IMR-90 (cell line): ENCODE measurements at regions not wholly inside any gene's neighbourhood (a gene's known extent, or its start where the extent isn't known, plus 50 kb on each side); places are given as distances from the start of the nearest gene placed in this dataset.

Experiments used
- ATAC-seq: fragments of 200-7000 bp; cut with Tn5 transposase; 2 replicates; pipeline ENCODE4 v1.9.1; 2020; ENCODE audit warnings: low read depth, mild to moderate bottlenecking, moderate library complexity
- BruUV-seq: library from RNA; stranded (reverse); fragments of 400-500 nt; replicated peaks from 2 replicates; lab custom pipeline; 2021; lab: Mats Ljungman, UMichigan
- CTCF ChIA-PET: fragments of 300-600 bp; formaldehyde crosslinking; extraction: SDS; loops from one replicate; lab custom pipeline; 2021; ENCODE audit warnings: antibody characterized with exemption; lab: Yijun Ruan, JAX
- POLR2A ChIA-PET: fragments of 300-600 bp; sonication (Branson Sonifier 250); formaldehyde crosslinking; loops from one replicate; lab custom pipeline; 2022; ENCODE audit warnings: antibody characterized with exemption; ENCODE audit not compliant: unreplicated experiment; lab: Charles Lee
- DNase-seq: peaks from one replicate; pipeline ENCODE4 v3.0.0; 2013
- H2AFZ ChIP-seq: replicated peaks from 2 replicates; pipeline ENCODE3; 2013; ENCODE audit warnings: low read length, mild to moderate bottlenecking; ENCODE audit not compliant: poor library complexity
- H2AK5ac ChIP-seq: 2 replicates; pipeline ENCODE4 v1.6.1; 2013; ENCODE audit warnings: low read depth, low read length, inconsistent platforms
- H2AK9ac ChIP-seq: replicated peaks from 2 replicates; pipeline ENCODE3; 2013; ENCODE audit warnings: mild to moderate bottlenecking, low read depth, low read length, moderate library complexity; ENCODE audit not compliant: poor library complexity
- H2BK120ac ChIP-seq: 2 replicates; pipeline ENCODE4 v1.6.1; 2013; ENCODE audit warnings: low read depth, low read length, inconsistent platforms
- H2BK15ac ChIP-seq: 3 replicates; pipeline ENCODE4 v1.6.1; 2013; ENCODE audit warnings: low read depth, low read length, inconsistent platforms
- H2BK20ac ChIP-seq: 2 replicates; pipeline ENCODE4 v1.6.1; 2013; ENCODE audit warnings: low read depth, mild to moderate bottlenecking, inconsistent platforms, low read length, moderate library complexity
- H2BK5ac ChIP-seq: 2 replicates; pipeline ENCODE4 v1.6.1; 2013; ENCODE audit warnings: mild to moderate bottlenecking, low read depth, low read length, inconsistent platforms; ENCODE audit not compliant: poor library complexity, severe bottlenecking
- H3K14ac ChIP-seq: replicated peaks from 2 replicates; pipeline ENCODE4 v1.6.1; 2013; ENCODE audit warnings: low read depth, low read length, inconsistent platforms
- H3K18ac ChIP-seq: 2 replicates; pipeline ENCODE4 v1.6.1; 2013; ENCODE audit warnings: low read depth, low read length, control low read depth
- H3K23ac ChIP-seq: 2 replicates; pipeline ENCODE4 v1.6.1; 2013; ENCODE audit warnings: low read depth, low read length, inconsistent platforms
- H3K27ac ChIP-seq: 2 replicates; pipeline ENCODE4 v1.5.1; 2013; ENCODE audit warnings: mild to moderate bottlenecking, control low read depth, low read length; ENCODE audit not compliant: insufficient read depth
- H3K27me3 ChIP-seq: 2 replicates; pipeline ENCODE4 v1.6.1; 2013; ENCODE audit warnings: low read length; ENCODE audit not compliant: control insufficient read depth, insufficient read depth
- H3K36me3 ChIP-seq: 2 replicates; pipeline ENCODE4 v1.6.1; 2013; ENCODE audit warnings: low read length, mixed read lengths; ENCODE audit not compliant: control insufficient read depth, insufficient read depth
- H3K4ac ChIP-seq: 2 replicates; pipeline ENCODE4 v1.6.1; 2013; ENCODE audit warnings: low read depth, low read length, inconsistent platforms
- H3K4me1 ChIP-seq: 2 replicates; pipeline ENCODE4 v1.6.1; 2013; ENCODE audit warnings: low read length, mixed read lengths; ENCODE audit not compliant: control insufficient read depth, insufficient read depth
- H3K4me2 ChIP-seq: 2 replicates; pipeline ENCODE4 v1.6.1; 2013; ENCODE audit warnings: low read depth, mild to moderate bottlenecking, control low read depth, low read length, moderate library complexity
- H3K4me3 ChIP-seq: 2 replicates; pipeline ENCODE4 v1.5.1; 2013; ENCODE audit warnings: low read depth, mild to moderate bottlenecking, control low read depth, low read length, moderate library complexity; ENCODE audit not compliant: insufficient read depth
- H3K56ac ChIP-seq: 2 replicates; pipeline ENCODE4 v1.6.1; 2013; ENCODE audit warnings: low read length, inconsistent platforms; ENCODE audit not compliant: insufficient read depth; ENCODE audit errors: extremely low read depth
- H3K79me1 ChIP-seq, 2 experiments: 2 replicates each; pipeline ENCODE4 v1.6.1; 2013; ENCODE audit warnings: low read length in 2 of 2, inconsistent platforms in 1 of 2, low read depth in 1 of 2
- H3K9ac ChIP-seq: 2 replicates; pipeline ENCODE4 v1.6.1; 2013; ENCODE audit warnings: low read depth, low read length, control low read depth
- H3K9me1 ChIP-seq: 2 replicates; pipeline ENCODE4 v1.6.1; 2013; ENCODE audit warnings: low read length, inconsistent platforms; ENCODE audit not compliant: insufficient read depth
- H3K9me3 ChIP-seq: 2 replicates; pipeline ENCODE4 v1.6.1; 2013; ENCODE audit warnings: low read length; ENCODE audit not compliant: control insufficient read depth, insufficient read depth
- H4K20me1 ChIP-seq: 2 replicates; pipeline ENCODE4 v1.6.1; 2013; ENCODE audit warnings: low read length, inconsistent platforms; ENCODE audit not compliant: insufficient read depth
- H4K5ac ChIP-seq: 2 replicates; pipeline ENCODE4 v1.6.1; 2013; ENCODE audit warnings: mild to moderate bottlenecking, low read depth, low read length, control low read depth
- H4K8ac ChIP-seq, 2 experiments: 2 replicates each; pipeline ENCODE4 v1.6.1; 2013; ENCODE audit warnings: low read depth in 2 of 2, low read length in 2 of 2, control low read depth in 1 of 2, inconsistent platforms in 1 of 2
- H4K91ac ChIP-seq: 2 replicates; pipeline ENCODE4 v1.6.1; 2013; ENCODE audit warnings: low read depth, low read length, inconsistent platforms; ENCODE audit not compliant: insufficient read depth
- BHLHE40 ChIP-seq: fragments of 150-350 bp; IDR thresholded peaks from 2 replicates; pipeline ENCODE4 v1.6.1; 2016; ENCODE audit warnings: mild to moderate bottlenecking, low read depth, low read length
- CHD1 ChIP-seq: IDR thresholded peaks from 2 replicates; pipeline ENCODE4 v1.6.1; 2012; ENCODE audit warnings: low read depth, low read length, improper control_type of control experiment
- FOS ChIP-seq: fragments of 150-350 bp; IDR thresholded peaks from 2 replicates; pipeline ENCODE4 v1.6.1; 2016; ENCODE audit warnings: low read depth, low read length
- MAZ ChIP-seq: IDR thresholded peaks from 2 replicates; pipeline ENCODE4 v1.6.1; 2012; ENCODE audit warnings: low read depth, mild to moderate bottlenecking, low read length, improper control_type of control experiment, moderate library complexity, borderline replicate concordance
- MXI1 ChIP-seq: IDR thresholded peaks from 2 replicates; pipeline ENCODE4 v1.6.1; 2012; ENCODE audit warnings: low read depth, mild to moderate bottlenecking, low read length, moderate library complexity, borderline replicate concordance
- NFE2L2 ChIP-seq: fragments of 150-350 bp; IDR thresholded peaks from 2 replicates; pipeline ENCODE4 v1.6.1; 2016; ENCODE audit warnings: low read depth, mild to moderate bottlenecking, low read length
- RAD21 ChIP-seq: IDR thresholded peaks from 2 replicates; pipeline ENCODE4 v1.6.1; 2012; ENCODE audit warnings: low read length, improper control_type of control experiment
- RCOR1 ChIP-seq: IDR thresholded peaks from 2 replicates; pipeline ENCODE4 v1.6.1; 2012; ENCODE audit warnings: mild to moderate bottlenecking, low read length, improper control_type of control experiment; ENCODE audit not compliant: insufficient replicate concordance
- RFX5 ChIP-seq: IDR thresholded peaks from 2 replicates; pipeline ENCODE4 v1.8.0; 2012; ENCODE audit warnings: low read depth, mild to moderate bottlenecking, low read length, moderate library complexity
- SMC3 ChIP-seq: fragments of 150-350 bp; IDR thresholded peaks from 2 replicates; pipeline ENCODE4 v1.6.1; 2016; ENCODE audit warnings: low read depth, mild to moderate bottlenecking, antibody characterized with exemption, low read length, moderate library complexity
- WGBS, 2 experiments: methylation state at CpG; one replicate each; pipeline versions ENCODE4 v1.1.5 to v1.1.7; 2013; ENCODE audit warnings: missing lambda C conversion rate in 2 of 2; ENCODE audit not compliant: insufficient read length in 1 of 2; ENCODE audit errors: extremely low coverage in 2 of 2; 5-methylcytosine and 5-hydroxymethylcytosine counted together
- dilution Hi-C: fragments of 300-500 bp; cut with HindIII; formaldehyde crosslinking; loops from one replicate; pipeline ENCODE4 v1.14.3; 2018; ENCODE audit warnings: low sequenced_read_pairs; ENCODE audit not compliant: unreplicated experiment
- in situ Hi-C: fragments of 300-500 bp; cut with MboI; formaldehyde crosslinking; loops from 3 replicates; pipeline ENCODE4 v1.14.3; 2019; ENCODE audit warnings: low sequenced_read_pairs, inconsistent platforms, mixed read lengths
- intact Hi-C: fragments of 100-400 bp; cut with micrococcal nuclease; formaldehyde crosslinking; loops from 2 replicates; pipeline ENCODE4 v1.10.0; 2022
- TF ChIP-seq, protein P1 (sequence below): fragments of 150-350 bp; IDR thresholded peaks from 2 replicates; pipeline ENCODE4 v1.6.1; 2017; ENCODE audit warnings: mild to moderate bottlenecking, antibody characterized with exemption, low read length, low read depth
- TF ChIP-seq, protein P2 (sequence below): conservative IDR thresholded peaks from 2 replicates; pipeline ENCODE4 v1.5.1; 2012; ENCODE audit warnings: mild to moderate bottlenecking, low read depth, low read length, improper control_type of control experiment
- TF ChIP-seq, protein P3 (sequence below): fragments of 150-350 bp; IDR thresholded peaks from 2 replicates; pipeline ENCODE4 v1.6.1; 2016; ENCODE audit warnings: low read depth, mild to moderate bottlenecking, low read length, moderate library complexity, borderline replicate concordance

DNA sequence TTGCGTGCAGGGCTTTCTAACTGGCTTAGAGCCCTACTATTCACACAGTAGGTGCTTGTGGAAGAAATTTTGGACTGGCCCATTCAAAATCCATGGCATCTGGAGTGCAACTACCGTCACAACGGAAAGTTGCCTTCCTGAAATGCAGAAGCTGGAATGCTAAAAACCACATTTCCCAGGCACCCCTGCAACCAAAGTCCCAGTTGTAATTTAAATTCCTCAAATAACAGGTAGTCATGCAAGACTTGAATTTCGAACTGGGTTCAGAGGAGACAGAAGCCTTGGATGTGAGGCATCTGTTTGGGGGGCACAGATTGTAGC lies 186.7 kb downstream of the TOMM20 start:
- H2AFZ ChIP-seq, result no peak overlapping the region
- no peak overlapping the region for H3K56ac ChIP-seq
- DNase-seq (no peak), ATAC-seq (no peak)
- H3K18ac ChIP-seq, result no peak overlapping the region
- H2AK5ac ChIP-seq, result no peak overlapping the region
- dilution Hi-C loops, result no loop called here
- H4K5ac ChIP-seq, result no peak overlapping the region
- no peak overlapping the region for H4K91ac ChIP-seq
- no peaks in the 10 kb centered on the region for H3K79me1 ChIP-seq
- H3K4me2 ChIP-seq, result no peak overlapping the region
- no peak overlapping the region for H3K14ac ChIP-seq
- no peaks in the 10 kb centered on the region for H3K36me3 ChIP-seq
- H3K27ac ChIP-seq, result no peak overlapping the region
- intact Hi-C loops, result no loop called here
- H3K27me3 ChIP-seq, result no peaks in the 10 kb centered on the region
- ChIA-PET CTCF (interaction anchor here (0.6 to 1.2 kb wide), 3 partner anchors 9 to 187 kb away, joined by 3 read pairs; no protein-coding TSS in a partner anchor), POLR2A (no interaction called here)
- WGBS, 2 experiments, result no CpG with 5 or more reads among the region's 4 CpGs
- no peaks in the 10 kb centered on the region for H4K20me1 ChIP-seq
- H2BK20ac ChIP-seq, result no peak overlapping the region
- TF ChIP-seq RCOR1 (no peak), SMC3 (no peak), BHLHE40 (no peak), CHD1 (no peak), NFE2L2 (no peak), RAD21 (no peak), MAZ (no peak), FOS (no peak), RFX5 (no peak), MXI1 (no peak)
- TF ChIP-seq, protein P1, sequence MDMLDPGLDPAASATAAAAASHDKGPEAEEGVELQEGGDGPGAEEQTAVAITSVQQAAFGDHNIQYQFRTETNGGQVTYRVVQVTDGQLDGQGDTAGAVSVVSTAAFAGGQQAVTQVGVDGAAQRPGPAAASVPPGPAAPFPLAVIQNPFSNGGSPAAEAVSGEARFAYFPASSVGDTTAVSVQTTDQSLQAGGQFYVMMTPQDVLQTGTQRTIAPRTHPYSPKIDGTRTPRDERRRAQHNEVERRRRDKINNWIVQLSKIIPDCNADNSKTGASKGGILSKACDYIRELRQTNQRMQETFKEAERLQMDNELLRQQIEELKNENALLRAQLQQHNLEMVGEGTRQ, result no peak
- TF ChIP-seq, protein P2, sequence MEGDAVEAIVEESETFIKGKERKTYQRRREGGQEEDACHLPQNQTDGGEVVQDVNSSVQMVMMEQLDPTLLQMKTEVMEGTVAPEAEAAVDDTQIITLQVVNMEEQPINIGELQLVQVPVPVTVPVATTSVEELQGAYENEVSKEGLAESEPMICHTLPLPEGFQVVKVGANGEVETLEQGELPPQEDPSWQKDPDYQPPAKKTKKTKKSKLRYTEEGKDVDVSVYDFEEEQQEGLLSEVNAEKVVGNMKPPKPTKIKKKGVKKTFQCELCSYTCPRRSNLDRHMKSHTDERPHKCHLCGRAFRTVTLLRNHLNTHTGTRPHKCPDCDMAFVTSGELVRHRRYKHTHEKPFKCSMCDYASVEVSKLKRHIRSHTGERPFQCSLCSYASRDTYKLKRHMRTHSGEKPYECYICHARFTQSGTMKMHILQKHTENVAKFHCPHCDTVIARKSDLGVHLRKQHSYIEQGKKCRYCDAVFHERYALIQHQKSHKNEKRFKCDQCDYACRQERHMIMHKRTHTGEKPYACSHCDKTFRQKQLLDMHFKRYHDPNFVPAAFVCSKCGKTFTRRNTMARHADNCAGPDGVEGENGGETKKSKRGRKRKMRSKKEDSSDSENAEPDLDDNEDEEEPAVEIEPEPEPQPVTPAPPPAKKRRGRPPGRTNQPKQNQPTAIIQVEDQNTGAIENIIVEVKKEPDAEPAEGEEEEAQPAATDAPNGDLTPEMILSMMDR, result no peak
- TF ChIP-seq, protein P3, sequence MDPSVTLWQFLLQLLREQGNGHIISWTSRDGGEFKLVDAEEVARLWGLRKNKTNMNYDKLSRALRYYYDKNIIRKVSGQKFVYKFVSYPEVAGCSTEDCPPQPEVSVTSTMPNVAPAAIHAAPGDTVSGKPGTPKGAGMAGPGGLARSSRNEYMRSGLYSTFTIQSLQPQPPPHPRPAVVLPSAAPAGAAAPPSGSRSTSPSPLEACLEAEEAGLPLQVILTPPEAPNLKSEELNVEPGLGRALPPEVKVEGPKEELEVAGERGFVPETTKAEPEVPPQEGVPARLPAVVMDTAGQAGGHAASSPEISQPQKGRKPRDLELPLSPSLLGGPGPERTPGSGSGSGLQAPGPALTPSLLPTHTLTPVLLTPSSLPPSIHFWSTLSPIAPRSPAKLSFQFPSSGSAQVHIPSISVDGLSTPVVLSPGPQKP, result no peak
- no peak overlapping the region for H3K23ac ChIP-seq
- in situ Hi-C loops, result no loop called here
- H3K9ac ChIP-seq, result no peak overlapping the region
- H2BK5ac ChIP-seq, result no peak overlapping the region
- no peaks in the 10 kb centered on the region for H3K9me1 ChIP-seq
- no peak overlapping the region for H2BK15ac ChIP-seq
- H4K8ac ChIP-seq, result no peak overlapping the region
- no TSS peak for BruUV-seq
- no peak overlapping the region for H2AK9ac ChIP-seq
- no peak overlapping the region for H3K4ac ChIP-seq
- no peak overlapping the region for H2BK120ac ChIP-seq
- no peak overlapping the region for H3K4me3 ChIP-seq
- H3K9me3 ChIP-seq, result no peaks in the 10 kb centered on the region
- H3K4me1 ChIP-seq, result peaks cover 2% of the 10 kb centered on the region; the same call in 1 of the 2 replicates
